Fibroblast of mammary gland (primary cell): ENCODE measurements at regions not wholly inside any gene's neighbourhood (a gene's known extent, or its start where the extent isn't known, plus 50 kb on each side); places are given as distances from the start of the nearest gene placed in this dataset.

ENCODE experiments used
- DNase-seq: peaks from one replicate; pipeline ENCODE4 v3.0.0-alpha.2; 2010; ENCODE audit warnings: low read depth
- H3K4me3 ChIP-seq: 2 replicates; pipeline ENCODE4 v1.5.1; 2011; ENCODE audit warnings: low read depth, mild to moderate bottlenecking, low read length, moderate library complexity; ENCODE audit not compliant: control insufficient read depth
- CTCF ChIP-seq: conservative IDR thresholded peaks from 2 replicates; pipeline ENCODE4 v1.5.1; 2011; ENCODE audit warnings: low read depth, low read length, inconsistent platforms; ENCODE audit not compliant: control insufficient read depth, insufficient read depth

GRCh38 chr7:152489044-152489443 lies 53.2 kb upstream of the KMT2C start:
- H3K4me3 ChIP-seq = no peak overlapping the region
- no peak for TF ChIP-seq CTCF
- no peak for DNase-seq

GRCh38 chr7:152486968-152487367 lies 51.2 kb upstream of the KMT2C start:
- no peak for TF ChIP-seq CTCF
- DNase-seq = no peak
- H3K4me3 ChIP-seq = no peak overlapping the region

- no peak for TF ChIP-seq CTCF
- no peak for DNase-seq
- H3K4me3 ChIP-seq = no peak overlapping the region
Observed at GRCh38 chr7:152485826-152486225, 50.0 kb upstream of the KMT2C start.
